Fibroblast of skin of scalp (primary cell): ENCODE measurements at regions not wholly inside any gene's neighbourhood (a gene's known extent, or its start where the extent isn't known, plus 50 kb on each side); places are given as distances from the start of the nearest gene placed in this dataset.

Source experiments
- DNase-seq: peaks from one replicate; pipeline ENCODE4 v3.0.0-alpha.2; 2013

GRCh38 chr14:98935921-98936320, 336.1 kb downstream of the BCL11B start:
- no peak for DNase-seq

- DNase-seq: no peak
Observed at GRCh38 chr14:98937021-98937420, 335.0 kb downstream of the BCL11B start.

DNA sequence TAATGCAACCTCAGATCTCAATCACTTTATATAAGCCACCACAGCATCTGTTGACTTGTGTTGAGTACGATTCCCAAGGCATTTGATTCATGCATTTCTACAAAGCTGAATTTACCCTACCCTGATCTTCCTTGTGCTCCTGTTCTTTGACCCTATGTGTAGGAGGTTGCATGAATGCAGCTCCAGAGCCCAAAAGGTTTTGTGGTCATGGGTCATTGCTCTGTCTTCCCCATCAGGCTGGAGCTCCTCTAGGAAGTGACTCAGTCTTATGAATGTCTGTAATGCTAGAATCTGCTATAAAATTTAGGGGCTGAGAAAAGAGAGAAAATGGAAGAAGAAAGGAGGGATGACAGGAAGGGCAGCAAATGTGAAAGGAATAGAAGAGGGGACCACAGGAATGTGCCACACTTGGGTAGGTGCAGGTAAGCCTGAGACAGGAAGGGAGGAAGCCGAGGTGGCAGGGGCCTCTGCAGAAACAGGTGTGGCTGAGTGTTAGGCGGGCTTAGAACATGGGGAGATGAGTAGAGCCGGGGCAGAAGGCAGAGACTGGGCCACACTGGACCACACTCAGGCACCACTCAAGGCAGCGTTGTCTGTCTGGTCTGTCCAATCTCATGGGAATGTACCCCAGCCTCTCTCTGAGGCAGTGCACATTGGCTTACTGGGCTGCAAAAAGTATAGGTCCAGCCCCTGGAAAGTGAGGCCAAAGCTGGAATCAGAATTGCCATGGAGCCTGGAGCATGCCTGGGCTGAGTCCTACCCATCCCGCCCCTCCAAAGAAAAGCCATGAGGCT, 334.1 kb downstream of the BCL11B start:
- no peak for DNase-seq

- no peak for DNase-seq
Observed at GRCh38 chr14:98940693-98941437, 331.1 kb downstream of the BCL11B start.

DNA sequence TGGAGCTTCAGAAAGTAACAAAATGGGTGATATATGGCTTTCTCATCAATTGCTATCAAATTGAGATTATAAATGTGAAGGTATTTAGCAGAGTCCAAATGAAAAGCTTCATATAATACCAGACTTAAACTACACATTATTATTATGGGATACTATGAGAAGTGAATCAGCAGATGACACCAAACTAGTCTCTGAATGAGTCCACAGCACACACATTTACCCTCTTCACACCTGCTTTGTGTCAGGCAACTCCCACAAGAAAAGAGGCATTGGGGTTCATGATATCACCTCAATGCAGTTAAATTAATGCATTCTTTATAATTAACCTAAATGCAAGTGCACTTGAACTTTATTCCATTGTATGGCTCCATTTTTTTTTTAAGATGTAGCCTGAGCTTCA, 330.5 kb downstream of the BCL11B start:
- DNase-seq: no peak

- no peak for DNase-seq
Observed at GRCh38 chr14:98943907-98944306, 328.1 kb downstream of the BCL11B start.

DNA sequence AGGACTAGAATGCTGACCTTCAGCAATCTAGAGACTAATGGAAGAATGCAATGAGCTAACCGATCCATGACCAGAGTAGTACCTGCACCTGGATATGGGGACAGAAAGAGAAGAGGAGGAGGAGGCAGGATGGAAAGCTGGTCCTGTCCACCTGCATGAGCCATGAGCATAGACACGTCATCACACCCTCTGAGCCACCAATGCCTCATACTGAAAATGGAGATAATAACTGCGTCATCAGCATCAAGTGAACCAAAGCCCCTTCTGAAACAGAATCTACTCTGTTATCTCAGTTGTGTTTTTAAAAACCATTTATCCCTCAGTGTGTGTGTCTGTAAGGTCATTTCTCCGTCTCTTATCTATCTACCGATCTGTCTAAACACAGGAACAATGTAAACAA, 327.0 kb downstream of the BCL11B start:
- DNase-seq: no peak

DNA sequence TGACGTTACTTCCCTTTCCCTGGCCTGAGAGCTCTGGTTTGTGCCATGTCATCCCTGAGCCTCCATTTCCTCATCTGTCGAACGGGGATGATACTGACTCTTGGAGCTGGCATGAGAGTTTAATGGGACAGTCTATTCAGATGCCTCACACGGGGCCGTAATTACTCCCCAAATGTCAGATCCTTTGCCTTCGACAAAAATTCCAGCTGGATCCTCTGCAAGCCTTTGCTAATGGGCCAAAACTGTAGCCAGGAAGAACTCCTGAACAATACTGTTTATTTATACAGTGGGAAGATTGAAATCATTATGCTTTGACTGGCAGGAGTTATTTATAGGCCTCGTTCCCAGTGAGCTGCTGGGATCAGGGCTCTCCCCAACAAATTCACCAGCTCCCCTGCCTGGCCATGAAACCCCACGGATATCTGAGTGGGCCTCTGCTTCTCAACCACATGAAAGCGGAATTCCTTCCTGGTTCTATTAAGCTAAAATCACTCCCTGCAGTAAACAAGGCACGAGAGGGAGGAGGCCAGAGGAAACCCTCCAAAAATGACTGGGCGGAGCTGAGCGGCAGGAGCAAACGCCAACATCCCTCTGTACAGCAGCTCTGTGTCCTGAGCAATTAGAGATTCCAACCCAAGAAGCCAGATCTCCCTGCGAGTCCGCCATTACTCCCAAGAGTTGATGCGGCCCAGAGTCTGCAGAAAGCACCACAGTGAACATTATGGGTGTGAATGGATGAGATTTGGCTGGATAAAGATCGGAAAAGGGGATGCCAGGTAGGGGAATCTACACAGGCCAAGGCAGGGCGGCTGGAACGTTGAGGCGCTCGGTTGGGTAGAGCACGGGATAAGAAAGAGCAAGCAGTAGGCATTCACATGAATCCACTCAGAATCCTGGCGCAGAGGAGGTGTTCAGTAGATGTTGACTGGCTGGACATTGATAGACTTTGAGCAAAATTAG, 326.1 kb downstream of the BCL11B start:
- no peak for DNase-seq

- DNase-seq: peak; percentile 43
Observed at GRCh38 chr14:98946940-98947339, 325.1 kb downstream of the BCL11B start.

DNA sequence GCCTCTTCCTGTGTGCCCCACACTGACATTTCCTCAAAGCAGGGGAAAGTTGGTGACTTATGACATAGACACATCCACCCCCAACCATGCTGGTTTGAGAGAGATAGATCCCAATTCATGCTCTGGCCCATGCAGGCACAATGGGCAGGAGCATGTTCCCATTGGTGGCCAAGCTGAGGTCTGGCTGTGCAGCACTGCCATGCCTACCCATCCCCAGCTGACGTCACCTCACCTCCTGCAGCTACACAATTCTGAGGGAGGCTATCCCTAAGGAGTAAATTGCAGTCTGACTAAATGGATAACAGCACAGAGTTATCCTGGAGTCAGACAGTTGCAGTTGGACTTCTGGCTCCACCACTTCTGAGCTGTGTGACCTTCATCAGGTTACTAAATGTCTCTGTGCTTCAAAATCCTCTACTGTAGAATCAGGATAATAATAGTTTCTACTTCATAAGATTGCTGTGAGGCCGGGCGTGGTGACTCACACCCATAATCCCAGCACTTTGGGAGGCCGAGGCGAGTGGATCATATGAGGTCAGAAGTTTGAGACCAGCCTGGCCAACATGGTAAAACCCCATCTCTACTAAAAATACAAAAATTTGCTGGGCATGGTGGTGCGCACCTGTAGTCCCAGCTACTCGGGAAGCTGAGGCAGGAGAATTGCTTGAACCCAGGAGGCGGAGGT, 323.9 kb downstream of the BCL11B start:
- DNase-seq: no peak

- no peak for DNase-seq
Observed at GRCh38 chr14:98949051-98949450, 322.9 kb downstream of the BCL11B start.

DNA sequence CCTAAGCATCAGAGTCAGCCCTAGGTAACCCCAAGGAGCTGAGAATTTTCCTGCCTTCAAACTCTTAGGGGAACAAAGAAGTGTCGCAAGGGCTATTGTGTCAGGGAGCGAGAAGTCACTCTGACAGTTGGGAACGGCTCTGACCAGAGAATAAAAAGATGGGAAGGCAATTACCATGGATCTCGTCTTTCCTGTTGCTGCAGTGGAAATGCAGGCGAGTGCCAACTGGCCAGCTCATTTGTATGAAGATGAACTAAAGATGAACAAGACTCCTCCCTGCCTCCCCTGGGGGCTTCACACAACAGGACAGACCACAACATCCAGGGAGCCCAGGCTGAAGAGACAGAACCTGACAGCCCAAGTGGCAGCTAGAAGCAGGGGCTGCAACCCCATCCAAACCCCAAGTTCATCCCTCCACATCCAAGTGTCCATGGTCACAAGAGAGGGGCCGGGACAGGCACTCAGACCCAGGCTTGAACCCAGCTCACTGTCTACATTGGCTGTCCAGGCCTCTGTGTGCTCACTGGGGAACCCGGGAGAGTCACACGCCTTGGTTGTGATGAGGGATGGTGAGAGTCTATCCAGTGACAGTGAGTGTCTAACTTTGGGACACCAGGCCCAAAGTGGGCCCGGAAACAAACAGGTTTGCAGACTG, 322.4 kb downstream of the BCL11B start:
- DNase-seq: no peak

GRCh38 chr14:98950353-98950895, 321.6 kb downstream of the BCL11B start:
- DNase-seq: no peak

- no peak for DNase-seq
Observed at GRCh38 chr14:98951031-98951430, 321.0 kb downstream of the BCL11B start.

- DNase-seq: no peak
Observed at GRCh38 chr14:98951521-98952152, 320.4 kb downstream of the BCL11B start.

- DNase-seq: peak; percentile 89
Observed at GRCh38 chr14:98952593-98953350, 319.2 kb downstream of the BCL11B start.

- DNase-seq: peak; percentile 86
Observed at GRCh38 chr14:98953551-98954348, 318.2 kb downstream of the BCL11B start.

GRCh38 chr14:98954349-98955000, 317.5 kb downstream of the BCL11B start:
- no peak for DNase-seq
